ENCODE measurements at regions not wholly inside any gene's neighbourhood (a gene's known extent, or its start where the extent isn't known, plus 50 kb on each side); places are given as distances from the start of the nearest gene placed in this dataset.
"Not testable (repeated sequence)": the region's sequence is repeated elsewhere in the genome, so short reads cannot be mapped to it uniquely, and the experiment has no call there.

DNA sequence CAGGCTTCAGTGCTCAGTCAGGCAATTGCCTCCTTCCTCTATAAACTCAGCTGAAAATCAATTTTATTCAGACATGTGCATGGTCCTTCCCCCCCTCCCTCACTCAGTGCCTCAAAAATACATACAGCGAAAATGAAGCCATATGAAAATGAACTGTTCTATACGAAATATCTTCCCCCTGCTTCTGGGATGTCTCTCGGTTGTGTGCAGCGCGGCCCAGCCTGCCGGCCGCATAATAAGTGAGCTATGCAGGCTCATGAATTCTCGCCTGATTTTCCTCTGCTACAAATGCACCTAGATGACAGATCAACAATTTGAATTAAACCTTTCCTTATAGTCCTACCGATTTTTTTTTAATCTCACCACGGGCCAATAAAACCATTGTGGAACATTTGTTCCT is 252.9 kb downstream of the CRLF2 start:
- DNase-seq (ENCODE audit: low read depth in 1 of 2, low spot score in 1 of 2), result no peak

DNA sequence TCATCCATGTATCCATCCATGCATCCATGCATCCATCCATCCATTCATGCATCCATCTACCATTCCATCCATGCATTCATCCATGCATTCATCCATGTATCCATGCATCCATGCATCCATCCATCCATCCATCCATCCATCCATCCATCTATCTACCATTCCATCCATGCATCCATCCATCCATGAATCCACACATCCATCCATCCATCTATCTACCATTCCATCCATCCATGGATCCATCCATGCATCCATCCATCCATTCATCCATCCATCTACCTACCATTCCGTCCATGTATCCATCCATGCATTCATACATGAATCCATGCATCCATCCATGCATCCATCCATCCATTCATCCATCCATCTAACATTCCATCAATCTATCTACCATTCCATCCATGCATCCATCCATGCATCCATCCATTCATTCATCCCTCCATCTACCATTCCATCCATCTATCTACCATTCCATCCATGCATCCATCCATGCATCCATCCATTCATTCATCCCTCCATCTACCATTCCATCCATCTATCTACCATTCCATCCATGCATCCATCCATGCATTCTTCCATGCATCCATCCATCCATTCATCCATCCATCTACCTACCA is 257.2 kb downstream of the CRLF2 start:
- DNase-seq (ENCODE audit: low read depth in 1 of 2, low spot score in 1 of 2), result not testable (repeated sequence)

DNA sequence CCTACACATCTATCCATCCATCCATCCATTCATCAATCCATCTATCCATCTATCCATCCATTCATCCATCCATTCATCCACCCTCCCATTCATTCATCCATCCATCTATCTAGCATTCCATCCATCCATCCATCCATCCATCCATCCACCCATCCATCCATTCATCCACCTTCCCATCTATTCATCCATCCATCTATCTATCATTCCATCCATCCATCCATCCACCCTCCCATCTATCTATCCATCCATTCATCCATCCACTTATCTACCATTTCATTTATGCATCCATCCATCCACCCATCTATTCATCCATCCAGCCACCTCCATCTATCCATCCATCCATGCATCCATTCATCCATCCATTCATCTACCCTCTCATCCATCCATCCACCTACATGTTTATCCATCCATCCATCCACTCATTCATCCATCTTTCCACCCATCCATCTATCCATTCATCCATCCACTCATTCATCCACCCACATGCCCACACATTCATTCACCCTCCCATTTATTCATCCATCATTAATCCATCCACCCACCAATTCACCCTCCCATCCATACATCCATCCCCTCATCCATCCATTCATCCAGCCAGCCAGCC is 258.5 kb downstream of the CRLF2 start:
- DNase-seq (ENCODE audit: low read depth in 1 of 2, low spot score in 1 of 2), result no peak

DNA sequence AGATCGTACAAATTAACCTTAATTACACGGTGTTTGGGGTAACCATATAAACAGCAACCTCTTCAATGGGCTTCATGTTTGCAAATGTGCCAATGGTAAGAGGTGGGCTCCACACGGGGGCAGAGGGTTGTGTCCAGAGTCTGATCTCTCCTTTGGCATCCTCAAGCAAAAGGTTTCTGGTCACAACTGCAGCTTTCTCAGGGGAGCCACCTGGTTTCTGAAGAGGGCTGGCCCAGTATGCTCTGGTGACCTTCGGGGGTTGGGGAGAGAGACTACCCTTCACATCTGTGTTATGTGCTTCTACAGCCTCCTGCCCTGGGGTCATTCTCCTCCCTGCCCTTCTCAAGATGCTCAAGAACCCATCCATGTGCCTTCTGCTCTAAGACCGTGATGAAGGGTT is 259.6 kb downstream of the CRLF2 start:
- DNase-seq (ENCODE audit: low read depth in 1 of 2, low spot score in 1 of 2), result no peak

DNA sequence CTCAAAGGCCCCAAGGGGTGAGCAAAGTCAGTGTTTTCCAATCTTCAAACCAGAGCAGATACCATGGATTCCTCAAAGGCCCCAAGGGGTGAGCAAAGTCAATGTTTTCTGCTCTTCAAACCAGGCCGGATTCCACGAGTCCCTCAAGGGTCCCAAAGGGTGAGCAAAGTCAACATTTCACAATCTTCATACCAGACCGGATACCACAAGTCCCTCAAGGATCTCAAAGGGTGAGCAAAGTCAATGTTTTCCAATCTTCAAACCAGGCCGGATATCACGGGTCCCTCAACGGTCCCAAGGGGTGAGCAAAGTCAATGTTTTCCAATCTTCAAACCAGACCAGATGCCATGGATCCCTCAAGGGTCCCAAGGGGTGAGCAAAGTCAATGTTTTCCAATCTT is 265.2 kb downstream of the CRLF2 start:
- not testable (repeated sequence) for DNase-seq (ENCODE audit: low read depth in 1 of 2, low spot score in 1 of 2)

DNA sequence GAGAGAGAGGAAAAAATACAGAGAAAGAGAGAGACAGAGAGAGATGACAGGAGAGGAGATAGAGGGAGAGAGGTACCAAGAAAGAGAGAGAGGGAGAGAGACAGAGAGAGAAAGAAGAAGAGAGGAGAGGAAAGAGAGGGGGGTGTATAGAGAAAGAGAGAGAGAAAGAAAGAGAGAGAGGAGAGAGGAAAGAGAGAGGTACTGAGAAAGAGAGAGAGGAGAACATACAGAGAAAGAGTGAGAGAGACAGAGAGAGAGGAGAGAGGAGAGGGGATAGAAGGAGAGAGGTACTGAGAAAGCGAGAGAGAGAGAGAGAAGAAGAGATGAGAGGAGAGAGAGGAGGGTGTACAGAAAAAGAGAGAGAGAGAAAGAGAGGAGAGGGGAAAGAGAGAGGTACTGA is 269.4 kb downstream of the CRLF2 start:
- DNase-seq (ENCODE audit: low read depth in 1 of 2, low spot score in 1 of 2), result no peak

DNA sequence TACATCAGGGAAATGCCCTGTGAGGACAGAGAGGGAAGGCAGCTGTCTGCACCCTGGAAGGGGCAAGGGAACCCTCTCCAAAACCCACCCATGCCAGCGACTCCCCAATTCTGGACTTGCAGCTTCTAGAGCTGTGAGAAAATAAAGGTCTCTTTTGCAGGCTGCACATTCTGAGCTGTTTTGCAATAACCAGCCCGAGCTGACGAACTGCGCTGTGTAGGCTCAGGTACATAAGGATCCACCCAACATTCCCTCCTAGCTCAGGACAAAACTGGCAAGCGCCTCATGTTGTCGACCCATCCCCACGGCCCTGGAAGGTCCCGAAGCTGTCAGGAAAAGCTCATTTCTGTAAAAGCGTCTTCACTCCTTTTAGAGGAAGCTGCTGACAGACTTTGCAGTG is 271.8 kb downstream of the CRLF2 start:
- no peak for DNase-seq (ENCODE audit: low read depth in 1 of 2, low spot score in 1 of 2)

DNA sequence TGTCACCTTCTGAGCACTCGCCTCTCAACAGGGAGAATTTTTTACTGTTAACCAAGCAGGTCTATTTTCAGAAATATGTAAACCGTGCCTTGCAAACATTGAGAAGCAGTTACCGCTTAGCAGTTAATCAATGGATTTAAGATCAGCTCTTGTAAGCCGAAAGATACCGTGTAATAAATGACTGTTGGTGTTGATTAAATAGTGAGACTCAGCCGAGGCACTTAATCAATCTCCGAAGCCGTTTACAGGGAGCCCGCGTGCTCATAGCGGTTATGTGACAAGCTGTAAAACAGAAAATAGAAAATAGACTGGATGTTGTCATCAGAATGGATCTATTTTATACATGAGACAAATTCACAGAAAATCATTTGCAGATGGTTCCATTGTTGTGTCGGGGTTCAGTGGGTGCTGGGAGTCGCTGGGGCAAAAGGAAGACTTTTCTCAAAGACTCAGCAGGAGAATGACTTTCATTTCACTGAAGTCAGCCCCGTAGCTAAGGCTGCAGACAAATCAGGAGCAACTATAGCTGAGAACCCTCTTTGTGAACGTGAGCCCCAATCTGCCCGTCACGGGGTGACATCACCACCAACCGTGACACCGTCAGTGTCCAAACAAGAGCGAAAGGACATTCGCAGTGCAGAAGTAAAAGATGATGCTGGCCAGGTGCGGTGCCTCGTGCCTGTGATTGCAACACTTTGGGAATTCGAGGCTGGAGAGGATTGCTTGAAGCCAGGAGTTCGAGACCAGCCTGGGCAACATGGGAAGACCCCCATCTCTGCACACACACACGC is 275.3 kb downstream of the CRLF2 start:
- DNase-seq (ENCODE audit: low read depth in 1 of 2, low spot score in 1 of 2), result no peak

DNA sequence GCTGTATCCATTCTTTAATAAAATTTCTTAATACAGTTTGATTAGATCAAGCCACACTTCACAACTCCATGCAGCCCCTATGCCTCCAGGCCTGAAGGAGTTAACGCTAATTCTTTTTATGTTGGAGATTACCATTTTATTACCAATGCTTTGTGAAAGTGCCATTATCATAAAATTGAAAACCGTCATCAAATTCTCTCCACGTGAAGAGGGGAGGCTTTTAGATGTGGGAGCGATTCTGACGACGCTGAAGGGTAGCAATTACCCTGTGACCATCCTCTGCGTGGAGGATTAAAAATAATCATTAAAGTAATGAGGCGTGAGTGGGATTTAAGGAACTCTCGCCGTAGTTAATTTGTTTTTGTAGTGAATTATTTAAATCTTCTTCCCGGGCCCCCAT is 278.8 kb downstream of the CRLF2 start:
- DNase-seq (ENCODE audit: low read depth in 1 of 2, low spot score in 1 of 2), result no peak

DNA sequence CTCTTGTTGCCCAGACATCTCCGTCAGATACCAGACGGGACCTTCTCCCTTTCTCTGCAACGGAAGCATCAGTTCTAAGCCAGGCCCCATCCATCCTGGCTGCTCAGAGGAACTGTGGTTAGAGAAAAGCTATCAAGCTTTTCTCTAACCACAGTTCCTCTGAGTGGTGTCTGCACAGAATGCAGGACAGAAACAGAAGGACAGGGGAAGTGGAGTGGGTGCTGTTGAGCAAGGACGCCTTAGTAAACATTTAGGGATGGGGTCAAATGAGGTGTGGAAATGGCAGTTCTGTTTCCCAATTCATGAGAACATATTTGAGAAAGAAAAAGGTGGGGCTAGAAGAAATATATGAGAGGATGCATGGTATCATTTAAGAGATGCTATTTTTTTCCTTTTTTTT is 283.8 kb downstream of the CRLF2 start:
- no peak for DNase-seq (ENCODE audit: low read depth in 1 of 2, low spot score in 1 of 2)

DNA sequence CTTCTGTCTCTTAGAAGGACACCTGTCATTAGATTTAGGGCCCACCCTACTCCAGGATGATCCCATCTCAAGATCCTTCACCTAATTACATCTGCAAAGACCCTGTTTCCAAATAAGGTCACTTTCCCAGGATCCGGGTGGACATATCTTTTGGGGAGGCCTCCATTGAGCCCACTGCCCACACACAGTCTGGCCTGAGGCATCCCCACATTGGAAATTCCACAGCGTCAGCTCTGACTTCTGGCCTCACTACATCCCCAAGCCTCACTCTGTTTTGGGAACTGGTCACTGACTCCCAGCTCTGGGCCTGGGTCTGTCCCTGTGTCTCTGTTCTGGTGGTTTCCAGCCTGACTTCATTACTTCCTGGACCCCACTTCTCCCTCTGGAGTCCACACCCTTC is 285.5 kb downstream of the CRLF2 start:
- no peak for DNase-seq (ENCODE audit: low read depth in 1 of 2, low spot score in 1 of 2)

DNA sequence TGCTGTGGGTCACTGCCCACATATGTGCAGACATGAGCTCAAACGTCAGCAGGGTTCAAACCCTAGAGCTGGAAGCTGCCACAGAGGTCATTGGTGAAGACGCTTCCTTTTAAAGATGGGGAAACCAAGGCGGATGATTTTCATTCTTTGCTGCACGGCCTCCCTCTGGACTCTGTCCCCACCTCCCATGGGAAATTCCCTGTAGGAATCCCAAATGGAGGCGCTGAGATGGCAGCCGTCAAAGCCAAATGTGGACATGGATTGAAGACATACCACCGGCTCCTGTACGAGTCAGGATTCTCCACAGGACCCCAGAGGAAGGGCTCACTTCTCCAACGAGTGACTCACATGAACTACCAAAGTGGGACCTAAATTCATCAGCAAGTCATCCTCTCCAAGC is 286.4 kb downstream of the CRLF2 start:
- DNase-seq (ENCODE audit: low read depth in 1 of 2, low spot score in 1 of 2), result no peak

DNA sequence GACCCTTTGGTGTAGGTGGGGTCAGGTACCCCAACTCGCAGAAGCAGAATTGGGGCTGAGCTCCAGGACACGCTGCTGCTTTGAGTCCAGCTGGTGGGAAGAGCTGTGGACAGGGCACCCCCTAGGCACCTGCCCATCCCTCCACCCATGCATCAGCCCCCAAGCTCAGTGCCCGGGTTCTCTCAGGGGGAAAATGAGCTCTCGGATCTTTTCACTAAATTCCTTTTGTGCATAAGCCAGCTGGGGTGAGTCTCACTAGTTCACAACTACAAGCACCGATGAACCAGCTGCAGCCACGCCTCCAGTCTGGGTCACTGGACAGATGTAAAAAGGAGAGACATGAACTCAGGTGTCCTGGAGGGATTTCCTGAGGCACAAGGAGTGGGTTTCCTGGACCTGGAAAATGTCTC is 286.8 kb downstream of the CRLF2 start:
- no peak for DNase-seq (ENCODE audit: low read depth in 1 of 2, low spot score in 1 of 2)

DNA sequence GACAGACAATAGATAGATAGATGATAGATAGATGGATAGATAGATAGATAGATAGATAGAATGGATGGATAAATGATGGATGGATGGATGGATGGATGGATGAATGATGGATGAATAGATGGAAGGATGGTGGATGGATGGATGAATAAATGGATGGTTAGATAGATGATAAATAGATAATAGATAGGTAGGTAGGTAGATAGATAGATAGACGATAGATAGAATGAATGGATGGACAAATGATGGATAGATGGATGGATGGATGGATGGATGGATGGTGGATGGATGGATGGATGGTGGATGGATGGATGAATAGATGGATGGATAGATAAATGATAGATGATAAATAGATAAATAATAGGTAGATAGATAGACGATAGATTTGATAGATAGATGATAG is 287.4 kb downstream of the CRLF2 start:
- DNase-seq (ENCODE audit: low read depth in 1 of 2, low spot score in 1 of 2), result no peak

DNA sequence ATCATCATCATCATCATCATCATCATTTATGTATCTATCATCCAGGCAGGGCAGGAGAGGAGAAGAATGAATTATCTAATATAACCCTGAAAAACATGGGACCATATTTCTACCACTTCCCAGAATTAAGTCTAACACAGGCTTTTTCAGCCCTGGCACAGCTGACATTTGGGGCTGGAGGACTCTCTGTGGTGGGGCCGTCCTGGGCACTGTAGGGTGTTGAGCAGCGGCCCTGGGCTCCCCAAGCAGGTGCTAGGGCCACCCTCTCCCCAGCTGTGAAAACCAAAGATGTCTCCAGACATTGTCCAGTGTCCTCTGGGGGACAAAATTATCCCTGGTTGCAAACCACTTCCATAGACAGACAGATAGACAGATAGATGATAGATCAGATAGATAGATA is 288.4 kb downstream of the CRLF2 start:
- DNase-seq (ENCODE audit: low read depth in 1 of 2, low spot score in 1 of 2), result no peak

DNA sequence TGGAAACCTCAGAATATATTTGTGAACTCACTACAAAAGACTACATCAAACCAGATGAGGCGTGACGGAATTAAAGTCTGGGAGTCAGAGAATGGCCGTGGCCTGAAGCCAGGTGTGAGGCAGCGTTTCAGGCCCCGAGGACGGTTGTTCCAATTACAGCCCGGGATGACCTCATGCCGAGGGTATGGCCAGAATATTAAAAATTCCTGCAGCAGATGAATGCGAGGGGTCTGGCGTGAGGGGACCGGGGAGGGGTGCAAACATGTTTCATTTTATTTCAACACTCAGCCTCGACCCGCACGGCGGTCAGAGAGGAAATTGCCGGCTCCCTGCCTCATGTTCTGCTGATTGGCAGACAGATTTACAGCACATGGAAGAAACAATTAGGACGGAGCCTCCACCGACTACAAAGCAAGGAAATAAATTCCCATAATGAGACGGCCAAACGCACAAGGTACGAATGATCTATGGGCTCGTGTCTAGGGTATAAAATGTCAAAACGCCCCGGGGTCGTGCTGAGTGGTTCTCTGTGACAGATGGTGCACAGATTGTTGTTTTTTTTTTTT is 289.7 kb downstream of the SHOX start:
- DNase-seq (ENCODE audit: low read depth in 1 of 2, low spot score in 1 of 2), result no peak

DNA sequence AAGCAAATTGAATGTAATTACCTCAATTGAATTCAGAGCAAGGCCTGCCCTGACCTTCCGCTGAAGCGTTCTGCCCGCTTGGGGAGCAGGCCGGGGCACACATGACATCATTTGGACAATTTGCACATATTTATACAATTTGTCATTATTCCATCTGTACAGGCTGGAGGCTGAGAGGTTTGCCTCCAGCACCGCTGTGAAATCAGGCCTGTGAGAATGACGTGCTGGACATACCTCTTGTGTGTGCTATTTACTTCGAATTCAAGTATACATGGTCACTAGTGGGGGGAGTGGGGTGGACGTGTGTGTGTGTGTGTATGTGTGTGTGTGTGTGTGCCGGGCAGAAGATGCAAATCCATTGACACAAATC is 285.6 kb downstream of the SHOX start:
- no peak for DNase-seq (ENCODE audit: low read depth in 1 of 2, low spot score in 1 of 2)

DNA sequence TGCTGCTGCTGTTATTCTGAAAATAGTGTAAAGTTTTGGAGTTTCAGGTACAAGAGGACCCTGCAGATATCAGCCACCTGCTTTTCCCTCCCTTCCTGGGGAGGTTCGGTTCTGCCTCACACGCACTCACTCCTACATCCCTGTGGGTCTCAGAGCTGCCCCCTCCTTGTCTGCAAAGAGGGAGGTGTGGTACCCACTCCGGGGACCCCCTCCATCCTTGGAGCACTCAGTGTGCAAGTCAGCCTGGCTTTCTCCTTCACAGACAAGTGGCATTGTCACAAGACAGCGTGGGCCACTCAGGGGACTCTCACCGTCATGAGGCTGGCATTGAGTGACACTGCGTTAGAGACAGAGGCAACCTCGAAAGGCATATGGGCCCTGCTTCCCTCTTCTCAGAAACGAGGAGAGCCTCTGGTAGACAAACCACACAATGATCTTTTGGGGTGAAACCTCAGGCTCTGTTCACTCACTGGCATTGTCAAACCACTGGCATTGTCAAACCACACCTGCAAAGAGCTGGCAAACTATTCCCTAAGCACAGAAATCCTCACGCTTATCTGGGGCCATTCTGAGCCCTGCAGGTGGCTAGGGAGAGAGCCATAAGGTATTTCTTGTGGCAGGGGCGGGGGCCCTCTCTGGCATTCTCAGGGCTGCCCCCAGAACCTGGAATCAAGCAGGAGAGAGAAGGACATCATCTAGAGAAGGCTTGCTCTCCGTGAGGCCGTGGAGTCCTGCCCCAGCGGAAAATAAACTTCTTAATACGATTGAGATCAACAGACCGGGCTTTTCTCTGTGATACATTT is 285.0 kb downstream of the SHOX start:
- no peak for DNase-seq (ENCODE audit: low read depth in 1 of 2, low spot score in 1 of 2)

DNA sequence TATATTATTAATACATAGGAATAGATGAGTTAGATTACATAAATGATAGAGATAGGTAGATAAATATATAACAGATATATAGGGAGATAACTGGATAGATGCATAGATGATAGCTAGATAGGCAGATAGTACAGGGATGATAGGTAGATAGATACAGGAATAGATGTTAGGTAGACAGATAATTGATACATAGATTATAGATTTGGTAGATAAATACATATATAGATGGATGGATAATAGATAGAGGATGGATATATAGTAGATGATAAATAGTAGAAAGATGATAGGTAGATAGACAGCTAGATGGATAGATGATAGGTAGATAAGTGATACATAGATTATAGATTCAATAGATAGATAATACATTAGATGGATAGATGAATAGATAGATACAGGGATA is 283.6 kb downstream of the SHOX start:
- DNase-seq (ENCODE audit: low read depth in 1 of 2, low spot score in 1 of 2), result no peak

DNA sequence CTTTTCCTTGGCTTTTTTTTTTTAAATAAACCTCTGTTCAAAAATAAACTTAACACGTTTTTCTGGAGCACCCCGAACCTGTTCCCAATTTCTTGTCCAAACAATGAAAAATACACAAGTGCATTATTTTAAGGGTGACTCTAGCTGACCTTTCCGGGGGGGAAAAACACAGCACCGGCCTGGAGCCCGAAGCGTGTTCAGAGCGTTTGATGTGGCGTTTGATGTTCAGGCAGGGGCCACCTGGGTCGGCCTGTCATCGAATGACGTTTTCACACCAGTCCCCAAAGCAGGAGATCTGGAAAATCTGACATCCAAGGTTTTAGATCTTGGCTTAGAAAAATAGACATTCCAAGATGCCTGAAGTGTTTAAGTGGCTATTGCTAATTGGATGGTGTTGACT is 282.1 kb downstream of the SHOX start:
- no peak for DNase-seq (ENCODE audit: low read depth in 1 of 2, low spot score in 1 of 2)

DNA sequence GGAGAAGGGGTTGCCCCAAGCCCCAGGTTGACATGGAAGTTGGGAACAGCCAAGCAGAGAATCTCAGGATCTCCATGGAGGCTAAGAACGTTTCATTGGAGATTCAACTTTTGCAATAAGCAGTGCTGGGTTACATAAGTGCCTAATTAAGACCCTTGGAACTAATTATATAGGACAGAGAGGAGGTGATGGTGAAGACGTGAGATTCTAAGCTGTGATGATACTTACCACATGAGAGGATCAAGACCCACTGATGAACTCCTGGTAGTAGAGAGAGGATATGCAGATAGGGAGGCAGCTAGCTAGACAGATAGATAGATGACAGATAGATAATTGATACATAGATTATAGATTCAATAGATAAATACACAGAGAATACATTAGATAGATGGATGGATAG is 278.5 kb downstream of the SHOX start:
- not testable (repeated sequence) for DNase-seq (ENCODE audit: low read depth in 1 of 2, low spot score in 1 of 2)

DNA sequence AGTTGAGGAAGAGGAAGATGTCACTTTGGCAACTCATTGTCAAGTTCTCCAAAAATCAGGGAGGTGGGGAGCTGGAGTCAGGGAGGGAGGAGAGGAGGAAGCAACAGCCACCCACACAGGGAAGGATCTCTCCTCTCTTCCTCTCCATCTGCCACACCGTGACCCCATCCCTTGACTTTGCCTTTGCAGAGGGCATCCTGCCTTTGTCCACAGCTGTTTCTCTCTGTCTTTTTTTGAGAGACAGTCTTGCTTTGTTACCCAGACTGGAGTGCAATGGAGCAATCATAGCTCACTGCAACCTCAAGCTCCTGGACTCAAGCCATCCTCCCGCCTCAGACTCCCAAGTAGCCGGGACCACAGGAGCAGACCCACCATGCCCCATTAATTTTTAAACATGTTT is 276.0 kb downstream of the SHOX start:
- DNase-seq (ENCODE audit: low read depth in 1 of 2, low spot score in 1 of 2), result no peak

All from activated CD4-positive, alpha-beta T cell treated with anti-CD3 and anti-CD28 coated beads, Interleukin-2, amount 50 U/mL, for 24 hours (primary cell).